ENCODE measurements at regions not wholly inside any gene's neighbourhood (a gene's known extent, or its start where the extent isn't known, plus 50 kb on each side); places are given as distances from the start of the nearest gene placed in this dataset.

GRCh38 chr1:112267929-112268328 is 128.1 kb upstream of the CTTNBP2NL start:
- DNase-seq: no peak

DNA sequence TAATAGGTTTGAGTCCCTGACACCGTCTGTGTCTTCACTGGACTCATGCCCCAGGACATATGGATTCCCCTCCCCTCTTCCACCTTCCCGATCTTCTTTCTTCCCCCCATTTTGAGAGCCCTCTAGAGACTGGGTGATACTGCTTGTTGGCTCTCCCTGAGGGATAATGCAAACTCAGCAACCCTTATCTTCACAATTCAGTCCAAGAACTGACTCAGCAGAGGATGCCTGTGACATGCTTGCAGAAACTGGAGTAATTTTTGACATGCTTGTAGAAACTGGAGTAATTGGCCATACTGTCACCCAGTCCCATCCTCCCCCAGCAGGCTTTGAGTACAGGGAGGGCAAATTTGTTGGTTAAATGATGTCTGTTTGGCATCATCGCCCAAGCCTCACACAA is 127.6 kb upstream of the CTTNBP2NL start:
- DNase-seq: no peak

GRCh38 chr1:112271270-112271669 is 124.7 kb upstream of the CTTNBP2NL start:
- DNase-seq: no peak

DNA sequence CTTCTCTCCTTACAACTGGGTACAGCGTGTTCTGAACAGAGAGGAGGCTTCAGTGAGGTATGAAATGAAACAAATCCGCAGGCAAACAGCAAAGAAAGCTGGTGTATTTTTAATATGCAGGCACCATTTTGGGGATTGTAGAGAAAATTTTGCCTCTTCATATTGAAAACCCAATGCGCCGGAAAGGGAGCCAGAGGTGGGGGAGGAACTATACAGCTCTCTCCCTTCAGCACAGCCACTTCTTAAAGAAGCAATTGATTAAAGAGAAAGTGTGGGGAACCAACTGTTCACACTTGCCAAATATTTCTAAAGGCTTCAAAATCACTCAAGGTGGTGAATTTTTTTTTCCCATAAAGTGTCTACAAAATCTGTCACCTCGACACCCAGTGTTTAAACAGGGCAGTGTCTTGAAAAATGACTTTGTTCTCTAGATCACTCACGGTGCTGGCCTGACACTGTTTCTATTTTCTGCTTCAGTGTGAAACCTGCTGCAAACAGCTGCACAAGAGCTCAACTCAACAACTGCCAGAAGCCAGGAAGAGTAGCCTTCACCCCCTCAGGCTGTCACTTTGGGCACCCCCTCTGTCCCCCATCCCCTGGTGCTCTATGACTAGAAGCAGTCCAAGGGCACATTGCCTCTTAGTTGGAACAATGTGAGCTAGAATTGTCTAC is 123.8 kb upstream of the CTTNBP2NL start:
- DNase-seq: no peak

DNA sequence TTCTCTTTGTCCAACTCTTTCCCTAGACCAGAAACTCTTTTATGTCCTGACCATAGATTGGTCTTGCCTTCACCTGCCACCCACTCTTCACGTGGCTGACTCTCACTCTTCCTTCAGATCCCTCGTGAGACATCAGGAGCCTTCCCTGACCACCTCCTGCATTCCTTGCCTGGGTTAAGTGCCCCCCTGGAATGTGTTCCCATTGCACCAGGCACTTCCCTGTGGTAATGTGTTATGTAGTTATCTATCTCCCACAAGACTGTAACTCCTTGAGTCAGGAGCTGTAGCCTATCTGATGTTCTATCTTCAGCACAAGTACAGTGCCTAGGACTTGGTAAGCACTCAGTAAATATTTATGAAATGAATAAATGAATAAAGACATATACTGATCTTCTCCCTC is 111.2 kb upstream of the CTTNBP2NL start:
- DNase-seq: no peak

GRCh38 chr1:112285316-112285715 is 110.7 kb upstream of the CTTNBP2NL start:
- DNase-seq: no peak

DNA sequence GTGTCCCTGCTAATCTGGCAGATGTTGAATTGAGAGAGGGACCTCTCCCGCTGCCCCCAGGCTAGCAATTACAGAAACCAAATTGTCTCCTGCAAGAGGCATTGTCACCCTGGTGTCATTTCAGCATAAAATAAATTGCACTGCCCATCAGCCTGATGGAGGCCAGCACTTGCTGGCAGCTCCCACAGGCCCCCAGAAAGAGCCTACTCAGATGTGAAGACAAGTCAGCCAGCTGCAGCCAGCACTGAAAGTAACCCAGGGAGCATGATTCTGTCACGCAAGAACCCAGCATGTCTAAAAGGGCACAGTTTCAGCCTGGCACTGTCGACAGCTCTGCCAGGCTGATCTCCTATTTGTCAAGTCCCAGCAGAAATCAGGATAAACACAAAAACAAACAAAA is 110.3 kb upstream of the CTTNBP2NL start:
- no peak for DNase-seq

GRCh38 chr1:112296908-112297307 is 99.1 kb upstream of the CTTNBP2NL start:
- DNase-seq: no peak

- no peak for DNase-seq
Observed at GRCh38 chr1:112297536-112297935, 98.5 kb upstream of the CTTNBP2NL start.

GRCh38 chr1:112298558-112298957 is 97.5 kb upstream of the CTTNBP2NL start:
- peak in 1 of 2 experiments; percentile 18 for DNase-seq

- DNase-seq: no peak
Observed at GRCh38 chr1:112304126-112304525, 91.9 kb upstream of the CTTNBP2NL start.

GRCh38 chr1:112304612-112305011 is 91.4 kb upstream of the CTTNBP2NL start:
- no peak for DNase-seq

DNA sequence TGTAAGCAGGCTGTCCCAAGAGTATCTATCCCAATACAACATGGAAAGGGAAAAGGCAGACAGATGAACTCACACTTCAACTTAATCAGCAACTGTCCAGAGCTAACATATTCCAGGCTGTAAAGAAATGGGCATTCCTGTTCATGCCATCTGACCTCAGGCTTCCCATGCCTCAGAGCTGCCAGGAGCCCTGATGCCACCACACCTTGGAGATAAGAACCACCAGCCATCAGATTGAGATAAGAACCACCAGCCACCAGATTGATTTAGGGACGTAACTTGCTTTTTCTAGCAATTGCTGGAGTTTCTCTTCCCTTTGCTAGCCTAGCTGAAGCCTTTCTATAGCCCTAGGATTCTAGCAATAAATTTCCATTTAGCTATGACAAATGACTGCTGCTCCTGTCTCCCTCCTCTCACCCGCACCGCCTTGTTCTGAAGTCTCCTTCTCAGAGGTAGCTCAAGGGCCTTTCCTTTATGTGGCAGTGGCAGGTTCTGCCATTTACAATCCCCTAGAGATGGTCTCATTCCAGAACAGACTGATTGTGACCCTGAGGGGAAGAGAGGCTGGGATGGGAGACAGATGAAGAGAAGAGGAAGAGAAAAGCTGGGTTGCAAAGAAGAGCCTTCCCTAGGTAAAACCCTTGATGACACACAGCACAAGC is 88.0 kb upstream of the CTTNBP2NL start:
- DNase-seq: no peak

- no peak for DNase-seq
Observed at GRCh38 chr1:112308716-112309115, 87.3 kb upstream of the CTTNBP2NL start.

DNA sequence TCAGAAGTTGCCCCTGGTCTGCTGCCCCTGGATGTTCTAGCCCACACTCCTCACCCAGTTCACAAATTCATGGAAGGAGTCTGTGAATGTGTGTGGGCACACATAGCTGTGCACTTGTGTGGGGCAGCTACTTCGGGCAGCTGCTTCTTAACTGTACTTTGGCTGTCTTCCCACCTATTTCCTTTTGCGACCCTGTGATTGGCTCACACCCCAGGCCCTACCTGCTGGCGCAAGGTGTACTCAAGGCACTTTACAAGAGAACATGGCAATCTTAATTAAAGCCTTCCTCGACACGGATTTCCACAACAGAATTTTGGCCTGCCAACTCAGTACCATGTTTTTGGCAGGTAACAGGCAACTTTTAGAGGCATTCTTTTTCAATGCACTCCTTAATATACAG is 86.5 kb upstream of the CTTNBP2NL start:
- no peak for DNase-seq

GRCh38 chr1:112312315-112312714 is 83.7 kb upstream of the CTTNBP2NL start:
- no peak for DNase-seq

DNA sequence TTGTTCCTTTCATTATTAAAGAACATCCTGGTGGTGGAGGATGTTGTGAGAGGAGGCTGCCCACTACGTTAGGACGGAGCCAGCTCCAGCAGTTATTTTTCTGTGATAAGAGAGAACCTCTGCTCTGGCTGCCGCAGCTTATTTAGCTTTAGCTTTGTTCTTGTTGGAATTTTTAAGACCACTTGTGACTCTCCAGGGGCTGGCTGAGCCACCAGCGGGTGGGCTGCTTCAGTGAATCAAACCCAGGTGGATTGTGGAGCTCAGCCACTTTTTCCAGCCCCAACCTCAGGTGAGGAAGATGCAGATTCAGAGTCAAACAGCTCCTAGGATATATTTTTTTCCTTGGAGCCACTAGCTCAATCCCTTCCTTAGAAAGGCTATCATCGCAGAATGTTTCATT is 83.1 kb upstream of the CTTNBP2NL start:
- no peak for DNase-seq

GRCh38 chr1:112316254-112316913 is 79.6 kb upstream of the CTTNBP2NL start:
- no peak for DNase-seq

GRCh38 chr1:112317140-112317539 is 78.9 kb upstream of the CTTNBP2NL start:
- DNase-seq: no peak

DNA sequence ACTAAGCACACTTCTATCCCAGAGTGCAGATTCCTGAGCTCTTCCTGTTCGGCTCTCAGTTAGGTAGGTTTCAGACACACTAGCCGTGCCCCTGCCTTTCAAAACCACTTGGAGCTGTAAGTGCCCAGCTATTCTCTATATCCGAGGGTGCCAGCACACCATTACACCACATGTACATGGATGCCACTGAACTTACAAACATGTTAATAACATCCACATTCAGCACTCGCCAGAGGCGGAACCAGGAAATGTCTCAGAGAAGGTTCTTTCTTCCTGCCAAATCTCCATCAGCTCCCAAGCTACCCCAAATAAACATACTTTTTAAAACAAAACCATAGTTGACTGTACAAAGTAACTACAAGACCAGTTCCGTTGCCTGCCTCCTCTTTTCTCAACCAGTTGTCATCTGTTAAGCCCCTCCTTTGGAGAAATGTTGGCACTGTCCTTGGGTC is 78.4 kb upstream of the CTTNBP2NL start:
- no peak for DNase-seq

DNA sequence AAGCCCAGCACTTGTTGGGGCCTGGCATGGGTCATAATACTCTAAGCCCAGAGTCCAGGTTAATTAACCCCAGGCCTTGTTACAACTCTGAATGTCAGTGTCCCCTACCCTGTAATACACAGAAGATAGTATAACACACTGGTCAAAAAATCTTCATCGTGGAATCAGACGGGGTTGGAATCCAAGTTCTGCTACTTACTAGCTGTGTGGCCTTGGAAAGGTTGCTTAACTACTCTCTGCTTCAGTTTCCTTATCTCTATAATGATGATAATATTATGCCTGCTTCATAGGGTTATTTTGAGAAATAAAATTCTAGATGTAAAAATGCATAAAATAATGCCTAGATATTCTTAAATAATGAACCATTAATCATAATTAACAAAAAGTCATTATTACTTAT is 77.8 kb upstream of the CTTNBP2NL start:
- no peak for DNase-seq

GRCh38 chr1:112318698-112319370 is 77.2 kb upstream of the CTTNBP2NL start:
- no peak for DNase-seq

DNA sequence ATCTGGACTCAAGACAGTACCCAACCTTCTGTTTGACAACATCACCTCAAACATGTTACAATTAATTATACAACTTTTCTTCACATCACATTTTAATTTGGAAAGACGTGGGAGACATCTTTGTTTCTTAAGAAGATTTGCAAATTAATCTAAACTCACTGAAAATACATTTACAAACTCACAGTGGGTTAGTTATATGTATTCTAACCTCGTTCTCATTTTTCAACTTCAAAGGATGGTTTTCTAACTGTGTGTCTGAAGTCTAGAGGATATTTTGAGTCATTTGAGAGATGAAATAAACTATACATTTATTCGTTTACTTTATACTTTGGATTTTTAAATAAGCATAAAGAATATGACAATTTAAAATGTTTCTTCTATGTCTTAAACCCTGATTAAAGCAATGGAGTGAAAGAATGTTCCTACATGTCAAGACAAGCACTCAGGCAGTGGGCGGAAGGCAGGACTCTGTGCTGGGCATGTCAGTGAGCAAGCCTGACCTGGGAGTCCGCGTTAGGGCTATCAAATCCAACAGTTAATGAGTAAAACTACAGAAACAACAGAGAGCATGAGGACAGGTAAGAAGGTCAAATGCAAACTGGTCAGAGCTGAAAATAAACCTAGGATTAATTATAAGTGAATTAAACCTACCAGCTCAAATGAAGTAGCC is 76.5 kb upstream of the CTTNBP2NL start:
- DNase-seq: no peak
